H9 (cell line): ENCODE measurements at regions not wholly inside any gene's neighbourhood (a gene's known extent, or its start where the extent isn't known, plus 50 kb on each side); places are given as distances from the start of the nearest gene placed in this dataset.

Experiments used
- DNase-seq: peaks from one replicate; pipeline ENCODE4 v3.0.0-alpha.2; 2017
- H2AFZ ChIP-seq: one replicate; pipeline ENCODE4 v1.6.1; 2013; ENCODE audit warnings: mild to moderate bottlenecking, low read length, control low read depth, moderate library complexity
- H2AK5ac ChIP-seq: 2 replicates; pipeline ENCODE4 v1.6.1; 2013; ENCODE audit warnings: low read length, control low read depth, mixed read lengths; ENCODE audit not compliant: insufficient read length
- H2BK120ac ChIP-seq: one replicate; pipeline ENCODE4 v1.6.1; 2013; ENCODE audit warnings: low read depth, mild to moderate bottlenecking, low read length, control low read depth, inconsistent platforms; ENCODE audit not compliant: poor library complexity, severe bottlenecking
- H2BK12ac ChIP-seq: 2 replicates; pipeline ENCODE4 v1.6.1; 2013; ENCODE audit warnings: low read length, control low read depth, mixed read lengths, low read depth; ENCODE audit not compliant: insufficient read length
- H2BK15ac ChIP-seq: 2 replicates; pipeline ENCODE4 v1.6.1; 2013; ENCODE audit warnings: low read depth, low read length, control low read depth
- H2BK20ac ChIP-seq: one replicate; pipeline ENCODE4 v1.6.1; 2013; ENCODE audit warnings: low read depth, mild to moderate bottlenecking, low read length, control low read depth, inconsistent platforms; ENCODE audit not compliant: poor library complexity, severe bottlenecking
- H2BK5ac ChIP-seq: 2 replicates; pipeline ENCODE4 v1.6.1; 2013; ENCODE audit warnings: low read length, control low read depth, mixed read lengths; ENCODE audit not compliant: insufficient read length
- H3K14ac ChIP-seq: 2 replicates; pipeline ENCODE4 v1.6.1; 2013; ENCODE audit warnings: low read length, control low read depth; ENCODE audit not compliant: insufficient read depth
- H3K18ac ChIP-seq: 2 replicates; pipeline ENCODE4 v1.6.1; 2013; ENCODE audit warnings: low read depth, mild to moderate bottlenecking, mixed read lengths, low read length, control low read depth; ENCODE audit not compliant: insufficient read length
- H3K23ac ChIP-seq: 2 replicates; pipeline ENCODE4 v1.6.1; 2013; ENCODE audit warnings: low read length, control low read depth, mixed read lengths, low read depth; ENCODE audit not compliant: insufficient read length
- H3K23me2 ChIP-seq: 2 replicates; pipeline ENCODE4 v1.6.1; 2013; ENCODE audit warnings: low read depth, mild to moderate bottlenecking, mixed read lengths, low read length, control low read depth; ENCODE audit not compliant: insufficient read length, poor library complexity, severe bottlenecking
- H3K27ac ChIP-seq: 2 replicates; pipeline ENCODE4 v1.5.1; 2013; ENCODE audit warnings: low read length, control low read depth, mixed read lengths, low read depth; ENCODE audit not compliant: insufficient read length
- H3K27me3 ChIP-seq: 2 replicates; pipeline ENCODE4 v1.6.1; 2013; ENCODE audit warnings: low read length, control low read depth, inconsistent platforms; ENCODE audit not compliant: insufficient read depth
- H3K4ac ChIP-seq: 2 replicates; pipeline ENCODE4 v1.6.1; 2013; ENCODE audit warnings: low read depth, mild to moderate bottlenecking, control low read depth, inconsistent platforms, low read length, moderate library complexity
- H3K4me1 ChIP-seq: 2 replicates; pipeline ENCODE4 v1.6.1; 2013; ENCODE audit warnings: low read length, control low read depth, inconsistent platforms; ENCODE audit not compliant: insufficient read depth
- H3K4me2 ChIP-seq: 2 replicates; pipeline ENCODE4 v1.6.1; 2013; ENCODE audit warnings: low read length, control low read depth, mixed read lengths; ENCODE audit not compliant: insufficient read length, insufficient read depth
- H3K56ac ChIP-seq: 2 replicates; pipeline ENCODE4 v1.6.1; 2013; ENCODE audit warnings: low read depth, mild to moderate bottlenecking, mixed read lengths, low read length, control low read depth; ENCODE audit not compliant: insufficient read length
- H3K79me1 ChIP-seq: 2 replicates; pipeline ENCODE4 v1.6.1; 2013; ENCODE audit warnings: low read depth, mild to moderate bottlenecking, moderate library complexity, low read length, control low read depth, inconsistent platforms; ENCODE audit not compliant: insufficient read depth, poor library complexity, severe bottlenecking
- H3K79me2 ChIP-seq: 2 replicates; pipeline ENCODE4 v1.6.1; 2013; ENCODE audit warnings: low read length, control low read depth, inconsistent platforms; ENCODE audit not compliant: insufficient read depth
- H3K9ac ChIP-seq: 2 replicates; pipeline ENCODE4 v1.6.1; 2013; ENCODE audit warnings: low read length, control low read depth, mixed read lengths; ENCODE audit not compliant: insufficient read length; ENCODE audit errors: extremely low read depth
- H3K9me3 ChIP-seq: one replicate; pipeline ENCODE4 v1.6.1; 2013; ENCODE audit warnings: low read depth, low read length, inconsistent platforms; ENCODE audit not compliant: control insufficient read depth
- H3T11ph ChIP-seq: one replicate; pipeline ENCODE4 v1.6.1; 2013; ENCODE audit warnings: mild to moderate bottlenecking, low read length, control low read depth, inconsistent platforms
- H4K20me1 ChIP-seq: one replicate; pipeline ENCODE4 v1.6.1; 2013; ENCODE audit not compliant: control insufficient read depth, insufficient read length, insufficient read depth
- H4K5ac ChIP-seq: 2 replicates; pipeline ENCODE4 v1.6.1; 2013; ENCODE audit warnings: low read depth, mild to moderate bottlenecking, mixed read lengths, low read length, control low read depth; ENCODE audit not compliant: insufficient read length
- H4K8ac ChIP-seq: replicated peaks from 2 replicates; pipeline ENCODE4 v1.6.1; 2013; ENCODE audit warnings: low read length, control low read depth, mixed read lengths, low read depth; ENCODE audit not compliant: insufficient read length
- H4K91ac ChIP-seq: 2 replicates; pipeline ENCODE4 v1.6.1; 2013; ENCODE audit warnings: low read depth, mild to moderate bottlenecking, moderate library complexity, mixed read lengths, low read length, control low read depth; ENCODE audit not compliant: insufficient read length
- H3K27ac Mint-ChIP-seq, 3 experiments: 2 replicates in 2 of 3; 3 replicates in 1 of 3; pipeline ENCODE4 v1.8.0; 2020 to 2021; ENCODE audit warnings: mixed read lengths in 3 of 3, mild to moderate bottlenecking in 1 of 3, moderate library complexity in 1 of 3
- H3K27me3 Mint-ChIP-seq: 2 replicates; pipeline ENCODE4 v1.8.0; 2021; ENCODE audit warnings: low read depth, mild to moderate bottlenecking, moderate library complexity, mixed read lengths
- H3K36me3 Mint-ChIP-seq, 3 experiments: 2 replicates in 2 of 3; 3 replicates in 1 of 3; pipeline ENCODE4 v1.8.0; 2020 to 2021; ENCODE audit warnings: low read depth in 3 of 3, mixed read lengths in 3 of 3; ENCODE audit not compliant: insufficient read depth in 1 of 3
- H3K4me1 Mint-ChIP-seq, 2 experiments: 2 replicates each; pipeline ENCODE4 v1.8.0; 2020; ENCODE audit warnings: mixed read lengths in 2 of 2
- H3K4me3 Mint-ChIP-seq, 2 experiments: 2 replicates in 1 of 2; 3 replicates in 1 of 2; pipeline ENCODE4 v1.8.0; 2020 to 2021; ENCODE audit warnings: mild to moderate bottlenecking in 2 of 2, mixed read lengths in 2 of 2, moderate library complexity in 1 of 2
- H3K9me3 Mint-ChIP-seq, 2 experiments: 2 replicates in 1 of 2; 3 replicates in 1 of 2; pipeline ENCODE4 v1.8.0; 2020; ENCODE audit warnings: mild to moderate bottlenecking in 2 of 2, mixed read lengths in 2 of 2, moderate library complexity in 1 of 2
- WGBS: extraction: QIAGEN DNeasy Blood & Tissue Kit; methylation state at CpG from one replicate; pipeline ENCODE4 v1.1.7; 2013; ENCODE audit warnings: missing lambda C conversion rate, low lambda C conversion rate, mixed read lengths; ENCODE audit not compliant: insufficient read length; ENCODE audit errors: extremely low coverage; 5-methylcytosine and 5-hydroxymethylcytosine counted together
- TF ChIP-seq, protein P1 (sequence below): fragments of 200-600 bp; sonication (generic); conservative IDR thresholded peaks from 3 replicates; pipeline ENCODE4 v1.8.0; 2021; ENCODE audit warnings: antibody characterized with exemption, mild to moderate bottlenecking

DNA sequence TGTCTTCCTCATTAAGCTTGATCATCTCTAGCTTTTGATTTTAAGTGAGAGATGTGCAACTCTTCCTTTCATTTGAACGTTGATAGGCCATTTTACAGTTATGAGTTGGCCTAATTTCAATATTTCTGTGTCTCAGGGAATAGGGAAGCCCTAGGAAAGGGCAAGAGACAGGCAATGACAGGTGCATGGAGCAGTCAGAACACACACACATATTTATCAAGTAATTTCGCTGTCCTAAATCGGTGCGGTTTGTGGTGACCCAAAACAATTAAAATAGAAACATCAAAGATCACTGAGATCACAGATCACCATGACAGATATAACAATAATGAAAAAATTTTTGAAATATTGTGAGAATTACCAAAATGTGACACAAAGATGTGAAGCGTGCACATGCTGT is 87.7 kb upstream of the LSM6 start:
- Mint-ChIP-seq H3K4me1 (no peaks in the 10 kb centered on the region), H3K27me3 (no peaks in the 10 kb centered on the region), H3K36me3 (no peaks in the 10 kb centered on the region), H3K4me3 (no peak overlapping the region), H3K9me3 (no peaks in the 10 kb centered on the region), H3K27ac (no peak overlapping the region; a peak in 1 of 7 replicates)
- Histone ChIP-seq H3K9ac (no peak overlapping the region), H2BK5ac (no peak overlapping the region), H2BK120ac (no peak overlapping the region), H3K56ac (no peak overlapping the region), H2AK5ac (no peak overlapping the region), H4K8ac (no peak overlapping the region), H3K4me1 (no peaks in the 10 kb centered on the region), H4K20me1 (no peaks in the 10 kb centered on the region), H3K18ac (no peak overlapping the region), H3K23ac (no peak overlapping the region), H3K14ac (no peak overlapping the region), H3K27me3 (no peaks in the 10 kb centered on the region), H3T11ph (no peak overlapping the region), H2BK12ac (no peak overlapping the region), H3K27ac (no peak overlapping the region), H3K79me2 (no peaks in the 10 kb centered on the region), H3K4me2 (no peak overlapping the region), H3K79me1 (no peaks in the 10 kb centered on the region), H3K4ac (no peak overlapping the region), H2AFZ (no peak overlapping the region), H4K91ac (no peak overlapping the region), H2BK15ac (no peak overlapping the region), H3K23me2 (no peaks in the 10 kb centered on the region), H4K5ac (no peak overlapping the region), H2BK20ac (no peak overlapping the region), H3K9me3 (no peaks in the 10 kb centered on the region)
- DNase-seq: no peak
- TF ChIP-seq, protein P1, sequence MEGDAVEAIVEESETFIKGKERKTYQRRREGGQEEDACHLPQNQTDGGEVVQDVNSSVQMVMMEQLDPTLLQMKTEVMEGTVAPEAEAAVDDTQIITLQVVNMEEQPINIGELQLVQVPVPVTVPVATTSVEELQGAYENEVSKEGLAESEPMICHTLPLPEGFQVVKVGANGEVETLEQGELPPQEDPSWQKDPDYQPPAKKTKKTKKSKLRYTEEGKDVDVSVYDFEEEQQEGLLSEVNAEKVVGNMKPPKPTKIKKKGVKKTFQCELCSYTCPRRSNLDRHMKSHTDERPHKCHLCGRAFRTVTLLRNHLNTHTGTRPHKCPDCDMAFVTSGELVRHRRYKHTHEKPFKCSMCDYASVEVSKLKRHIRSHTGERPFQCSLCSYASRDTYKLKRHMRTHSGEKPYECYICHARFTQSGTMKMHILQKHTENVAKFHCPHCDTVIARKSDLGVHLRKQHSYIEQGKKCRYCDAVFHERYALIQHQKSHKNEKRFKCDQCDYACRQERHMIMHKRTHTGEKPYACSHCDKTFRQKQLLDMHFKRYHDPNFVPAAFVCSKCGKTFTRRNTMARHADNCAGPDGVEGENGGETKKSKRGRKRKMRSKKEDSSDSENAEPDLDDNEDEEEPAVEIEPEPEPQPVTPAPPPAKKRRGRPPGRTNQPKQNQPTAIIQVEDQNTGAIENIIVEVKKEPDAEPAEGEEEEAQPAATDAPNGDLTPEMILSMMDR: no peak
- no CpG with 5 or more reads among the region's 5 CpGs for WGBS
